Nucleus accumbens (tissue), 56 donors: ENCODE measurements at regions not wholly inside any gene's neighbourhood (a gene's known extent, or its start where the extent isn't known, plus 50 kb on each side); places are given as distances from the start of the nearest gene placed in this dataset.
"Not testable (repeated sequence)": the region's sequence is repeated elsewhere in the genome, so short reads cannot be mapped to it uniquely, and the experiment has no call there.

Experiments
- DNase-seq, 56 donors: peaks; one replicate each; lab custom pipeline; 2025; lab: John Stamatoyannopoulos, UW

DNA sequence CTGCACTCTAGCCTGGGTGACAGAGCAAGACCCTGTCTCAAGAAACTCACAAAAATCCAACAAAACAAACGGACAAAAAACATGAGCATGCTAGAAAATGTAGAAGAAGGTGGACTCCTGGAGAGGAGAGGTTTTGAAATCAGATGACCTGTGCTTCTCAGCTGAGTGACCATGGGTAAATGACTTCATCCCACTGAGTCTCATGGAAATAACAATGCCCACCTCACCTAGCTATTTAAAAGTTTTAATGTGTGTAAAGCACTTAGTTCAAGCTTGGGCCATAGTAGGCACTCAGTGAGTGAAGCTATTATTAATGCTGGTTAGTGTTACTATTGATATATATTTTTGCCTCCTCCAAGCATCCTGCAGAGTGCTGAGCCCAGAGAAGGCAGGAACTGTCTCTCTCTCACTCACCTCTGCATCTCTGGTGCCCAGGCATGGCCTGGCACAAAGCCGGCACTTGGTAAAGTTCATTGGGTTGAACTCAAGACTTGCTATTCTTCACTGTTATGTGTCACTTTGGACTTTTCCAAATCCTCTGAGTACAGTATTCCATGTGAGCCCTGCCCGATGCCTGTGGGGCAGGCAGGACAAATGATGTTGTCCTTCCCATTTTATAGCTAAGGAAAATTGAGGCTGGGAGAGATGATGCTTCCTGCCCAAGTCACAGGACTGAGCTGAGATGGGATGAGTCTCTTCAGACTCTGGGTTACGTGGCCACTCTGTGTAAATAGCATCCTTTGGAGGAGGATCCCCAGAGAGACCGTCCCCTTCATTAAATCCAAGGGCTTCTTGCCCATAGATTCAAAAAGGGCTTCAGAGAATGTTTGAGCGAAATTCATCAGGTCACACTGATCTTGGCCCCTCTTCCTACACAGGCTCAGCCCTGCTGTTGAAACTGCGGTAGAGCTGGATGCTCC lies 81.4 kb upstream of the EMX2 start:
- DNase-seq = no peak

DNA sequence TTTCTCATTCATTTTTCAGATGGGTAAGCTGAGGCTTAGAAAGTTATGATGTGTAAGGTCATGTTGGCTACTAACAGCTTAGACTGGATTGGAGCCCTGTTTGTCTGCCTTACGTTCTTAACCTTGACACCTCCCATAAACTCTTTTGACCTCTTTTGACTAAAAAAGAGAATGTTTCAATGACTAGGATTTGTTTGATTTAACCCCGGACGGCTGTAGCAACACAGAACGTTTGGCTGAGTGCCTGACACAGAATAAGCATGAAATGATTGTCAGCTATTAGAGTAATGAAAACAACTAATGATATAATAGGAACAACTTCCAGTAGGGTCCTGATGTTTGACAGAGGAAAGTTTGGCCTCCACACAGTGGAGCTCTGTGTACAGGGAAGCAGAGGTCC lies 83.3 kb upstream of the PDZD8 start:
- DNase-seq = no peak

DNA sequence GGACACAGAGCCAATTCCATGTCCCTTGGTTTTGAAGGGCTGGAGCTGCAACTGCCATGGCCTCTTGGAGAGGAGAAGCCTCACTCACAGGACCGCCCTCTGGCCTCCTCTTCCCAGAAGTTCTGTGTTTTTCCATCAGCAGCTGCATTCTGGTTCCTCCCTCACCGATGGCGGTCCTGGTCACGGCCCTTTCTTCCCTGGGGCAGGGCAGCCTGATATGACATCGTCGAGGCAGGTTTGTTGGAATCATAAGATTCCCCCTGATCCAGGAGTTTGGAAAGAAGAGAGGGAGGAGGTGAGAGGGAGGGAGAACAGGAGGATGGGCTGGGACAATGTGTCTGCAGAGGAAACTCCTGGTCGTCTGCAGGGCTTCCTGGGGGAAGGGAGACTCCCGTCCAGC lies 82.7 kb upstream of the PDZD8 start:
- DNase-seq = no peak

DNA sequence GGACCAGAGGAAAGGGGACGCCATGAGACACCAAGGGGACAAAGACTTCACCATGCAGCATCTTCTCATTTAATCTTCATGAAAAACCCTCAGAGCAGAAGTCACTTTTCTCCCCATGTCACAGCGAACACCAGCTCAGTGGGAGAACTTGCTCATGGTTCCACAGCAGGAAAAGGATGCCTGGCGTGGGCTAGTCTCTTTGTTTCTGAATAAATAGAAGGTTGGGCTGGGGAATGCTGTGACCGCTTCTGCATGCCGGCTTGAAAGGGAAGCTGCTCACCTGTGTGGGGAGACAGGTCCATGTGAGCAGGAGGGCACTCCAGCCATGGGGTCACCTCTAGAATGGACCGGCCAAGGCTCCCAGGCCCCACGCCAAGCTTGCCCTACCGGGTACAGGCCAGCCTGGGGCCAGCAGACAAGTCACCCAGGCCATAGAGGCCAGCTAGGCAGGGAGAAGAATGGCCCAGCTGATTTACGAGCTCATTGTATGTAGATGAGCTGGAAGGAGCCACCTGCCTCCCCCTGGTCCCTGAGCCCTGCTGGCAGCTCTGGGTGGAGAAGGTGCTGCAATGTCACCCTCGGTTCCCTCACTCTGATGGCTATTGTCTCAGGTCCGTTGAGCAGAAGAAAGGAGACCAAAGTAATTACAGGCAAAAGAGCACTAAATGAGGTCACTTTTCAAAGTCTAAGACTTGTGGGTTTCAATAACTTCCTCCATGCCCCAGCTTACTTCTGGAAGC lies 82.0 kb upstream of the PDZD8 start:
- DNase-seq = no peak

DNA sequence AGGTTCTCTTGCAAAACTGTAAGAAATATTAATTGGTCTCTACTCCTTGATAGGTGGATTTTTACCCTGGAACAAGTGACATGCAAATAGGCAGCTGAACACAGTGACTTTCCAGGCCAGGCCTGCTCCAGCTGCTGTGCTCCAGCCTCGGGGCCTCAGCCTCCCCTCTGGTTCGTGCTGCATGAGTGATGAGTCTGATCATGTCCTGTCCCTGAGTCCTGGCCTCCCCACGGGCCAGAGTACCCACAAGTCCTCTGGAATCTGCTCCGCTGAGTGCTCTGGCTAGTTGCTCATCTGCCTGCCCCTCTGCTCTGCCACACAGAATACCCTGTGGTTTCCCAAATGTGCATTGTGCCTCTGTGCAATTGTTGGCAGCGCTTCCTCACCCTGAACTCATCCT lies 80.1 kb upstream of the PDZD8 start:
- no peak for DNase-seq

DNA sequence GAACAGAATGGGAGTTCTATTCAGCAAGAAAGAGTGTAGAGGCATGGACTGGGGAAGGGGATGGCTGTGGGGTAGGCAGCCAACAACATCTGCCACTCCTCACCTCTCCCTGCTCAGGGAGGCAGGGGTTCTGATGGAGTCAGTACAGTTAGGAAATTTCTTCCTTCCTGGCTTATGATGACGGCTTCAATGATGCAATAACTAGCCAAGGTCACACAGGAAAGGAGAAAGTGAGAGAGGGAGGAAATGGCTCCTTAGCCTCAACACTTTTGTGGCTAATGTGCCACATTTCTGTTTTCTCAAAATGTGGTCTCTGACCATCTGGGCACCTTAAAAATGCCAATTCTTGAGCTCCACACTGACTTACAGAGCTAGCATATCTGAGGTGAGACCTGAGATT lies 79.3 kb upstream of the PDZD8 start:
- no peak for DNase-seq

DNA sequence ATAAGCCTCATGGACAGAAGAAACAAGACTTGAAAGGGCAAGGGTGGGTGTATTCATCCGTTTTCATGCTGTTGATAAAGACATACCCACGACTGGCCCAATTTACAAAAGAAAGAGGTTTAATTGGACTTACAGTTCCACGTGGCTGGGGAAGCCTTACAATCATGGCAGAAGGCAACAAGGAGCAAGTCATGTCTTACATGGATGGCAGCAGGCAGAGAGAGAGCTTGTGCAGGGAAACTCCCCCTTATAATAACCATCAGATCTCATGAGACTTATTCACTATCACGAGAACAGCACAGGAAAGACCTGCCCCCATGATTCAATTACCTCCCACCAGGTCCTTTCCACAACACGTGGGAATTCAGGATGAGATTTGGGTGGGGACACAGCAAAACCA lies 78.2 kb upstream of the PDZD8 start:
- not testable (repeated sequence) for DNase-seq

DNA sequence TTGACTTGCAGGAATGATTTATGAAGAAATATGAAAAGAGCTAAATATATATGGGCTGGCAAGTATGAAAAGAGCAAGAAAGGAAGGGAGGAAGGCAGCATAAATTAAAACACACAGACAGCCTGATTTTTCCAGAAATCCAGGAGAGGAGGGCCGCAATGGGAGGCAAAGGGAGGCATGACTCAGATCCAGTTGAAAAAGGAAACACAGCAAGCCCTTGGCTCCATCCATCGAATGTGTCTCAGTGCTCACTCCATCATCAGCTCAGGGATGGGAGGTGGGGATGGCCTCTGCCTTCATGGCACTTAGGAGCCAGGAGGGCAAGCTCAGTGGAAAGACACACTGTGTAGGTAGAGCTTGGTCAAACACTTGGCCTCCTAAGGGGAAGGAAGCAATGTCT lies 75.7 kb upstream of the PDZD8 start:
- DNase-seq = no peak

DNA sequence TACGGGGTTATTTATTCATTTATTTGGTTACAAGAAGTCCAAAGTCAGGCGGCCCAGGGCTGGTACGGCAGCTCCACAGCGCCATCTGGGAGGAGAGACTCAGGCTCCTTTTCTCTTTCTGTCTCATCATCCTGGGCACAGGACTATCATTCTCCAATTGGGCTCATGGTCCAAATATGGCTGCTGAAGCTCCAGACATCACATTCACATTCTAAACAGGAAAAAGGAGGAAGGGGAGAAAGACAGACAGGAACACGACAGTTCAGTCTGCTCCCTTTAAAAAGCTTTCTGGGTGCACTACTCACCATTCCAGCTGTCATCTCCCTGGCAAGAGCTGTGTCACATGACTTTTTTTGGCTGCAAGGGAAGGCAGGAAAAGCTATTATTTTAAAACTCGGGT lies 74.4 kb upstream of the PDZD8 start:
- DNase-seq = no peak

DNA sequence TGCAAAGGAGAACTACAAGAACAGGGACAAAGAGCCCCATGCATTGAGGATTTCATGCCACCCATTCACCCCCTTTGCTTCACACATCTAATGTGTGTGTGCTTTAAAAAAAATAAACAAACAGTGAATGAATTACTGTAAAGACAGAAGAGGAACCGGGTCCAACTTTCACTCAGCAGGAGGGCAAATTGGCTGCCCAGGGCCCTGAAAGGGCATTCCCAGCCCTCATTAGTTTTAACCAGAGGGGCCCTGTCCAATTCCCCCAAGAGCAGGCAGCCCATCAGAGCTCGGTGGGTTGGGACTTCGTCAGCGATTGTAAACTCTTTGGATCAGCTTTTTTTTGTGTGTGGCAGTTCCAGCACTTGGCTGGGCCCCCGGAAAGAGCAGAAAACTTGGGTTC lies 73.6 kb upstream of the PDZD8 start:
- peak in 37 of 56 donors; percentile 3 to 81 (median 19) for DNase-seq

DNA sequence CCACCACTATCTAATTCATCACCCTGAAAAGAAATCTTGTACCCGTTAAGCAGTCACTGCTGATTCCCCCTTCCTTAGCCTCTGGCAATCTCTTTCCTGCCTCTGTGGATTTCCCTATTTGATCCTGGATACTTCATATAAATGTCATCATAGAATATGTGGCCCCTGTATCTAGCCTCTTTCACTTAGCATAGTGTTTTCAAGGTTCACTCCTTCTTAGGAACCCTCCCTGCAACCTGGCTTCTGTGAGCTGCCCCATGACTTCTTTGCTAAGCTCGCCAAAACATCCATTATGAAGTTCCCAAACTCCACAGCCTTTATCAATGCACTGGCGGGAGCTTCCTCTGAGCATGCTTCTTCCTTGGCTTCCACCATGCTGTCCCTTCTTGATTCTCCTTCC lies 70.8 kb upstream of the PDZD8 start:
- no peak for DNase-seq

DNA sequence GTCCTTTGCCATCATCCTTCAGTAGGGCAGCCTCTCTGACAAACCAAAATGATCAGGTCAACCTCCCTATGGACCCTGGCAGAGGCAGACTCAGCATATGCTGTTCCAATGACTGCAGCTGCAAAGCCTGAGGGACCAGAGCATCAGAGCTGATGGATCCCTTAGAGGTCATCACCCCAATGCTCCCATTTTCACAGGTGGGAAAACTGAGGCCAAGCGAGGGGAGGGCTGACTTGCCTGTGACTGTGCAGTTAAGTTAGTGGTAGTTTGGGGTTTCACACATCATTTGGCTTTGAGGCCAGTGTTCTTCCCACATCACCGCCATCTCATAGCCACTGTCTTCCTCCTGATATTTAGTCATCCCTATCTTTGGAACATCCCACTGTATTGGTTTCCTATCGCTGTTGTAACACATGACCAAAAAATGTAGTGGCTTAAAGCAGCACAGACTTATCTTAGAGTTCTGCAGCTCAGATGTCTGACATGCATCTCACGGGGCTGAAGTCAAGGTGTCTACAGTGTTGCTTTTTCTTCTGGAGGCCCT lies 69.3 kb upstream of the PDZD8 start:
- DNase-seq = no peak

DNA sequence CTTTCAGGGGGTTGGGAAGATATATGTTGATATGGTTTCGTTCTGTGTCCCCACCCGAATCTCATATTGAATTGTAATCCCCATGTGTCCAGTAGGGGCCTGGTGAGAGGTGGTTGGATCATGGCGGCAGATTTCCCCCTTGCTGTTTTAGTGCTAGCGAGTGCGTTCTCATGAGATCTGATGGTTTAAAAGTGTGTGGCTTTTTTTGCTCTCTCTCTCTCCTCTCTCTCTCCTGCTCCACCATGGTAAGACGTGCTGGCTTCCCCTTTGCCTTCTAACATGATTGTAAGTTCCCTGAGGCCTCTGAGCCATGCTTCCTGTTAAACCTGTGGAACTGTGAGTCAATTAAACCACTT lies 68.4 kb upstream of the PDZD8 start:
- DNase-seq = no peak

DNA sequence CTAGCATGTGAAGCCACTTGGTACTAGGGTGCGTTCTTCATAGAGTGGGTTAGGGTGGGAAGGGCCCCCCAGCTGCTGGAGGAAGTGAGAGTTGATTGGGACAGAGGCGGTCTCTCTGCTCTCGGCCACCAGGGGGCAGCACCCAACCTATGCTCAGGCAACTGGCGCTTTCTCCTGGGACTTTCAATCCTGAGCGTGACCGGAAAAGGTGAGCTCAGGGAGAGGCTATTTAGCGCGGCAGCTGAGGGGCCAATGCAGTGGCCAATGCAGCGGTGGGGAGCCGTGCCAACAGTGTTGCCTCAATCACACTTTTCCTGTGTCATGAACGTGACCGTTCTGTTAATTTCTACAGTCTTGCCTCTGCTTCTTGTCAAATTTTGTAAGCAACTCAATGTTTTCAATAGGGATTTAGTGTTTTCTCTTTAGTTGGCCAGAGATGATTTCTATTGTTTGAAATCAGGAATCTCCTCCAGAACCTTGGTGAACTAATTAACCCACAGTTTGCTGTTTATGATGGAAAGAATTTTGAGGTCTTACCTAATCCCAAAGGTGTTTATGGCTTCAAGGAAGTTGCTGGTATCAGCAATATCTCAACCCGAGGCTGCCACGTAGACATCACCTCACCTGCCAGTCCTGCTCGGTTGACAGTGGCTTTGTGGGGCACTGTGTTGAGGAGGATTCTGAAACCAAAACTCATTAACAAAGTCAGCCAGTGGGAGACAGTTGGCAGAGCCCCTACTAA lies 67.9 kb upstream of the PDZD8 start:
- DNase-seq = peak in 50 of 56 donors; percentile 3 to 82 (median 40)

DNA sequence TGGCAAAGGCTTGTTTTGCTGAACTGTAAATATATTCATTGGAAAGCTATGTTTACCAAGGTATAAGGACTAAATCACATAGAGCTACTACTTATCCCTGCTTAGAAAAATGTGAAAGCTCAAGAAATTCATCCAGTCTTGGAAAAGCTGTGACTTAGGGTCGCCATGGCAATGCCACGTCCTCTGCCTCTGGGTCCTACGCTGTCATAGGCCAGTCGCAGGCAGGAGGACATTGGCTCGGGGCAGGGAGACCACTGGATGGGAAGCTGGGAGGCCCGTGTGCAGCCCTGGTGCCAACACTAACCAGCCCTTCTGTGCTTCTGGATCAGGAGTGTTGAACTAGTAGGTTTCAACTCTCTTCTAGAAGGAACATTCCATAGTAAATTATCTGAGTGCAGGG lies 67.3 kb upstream of the PDZD8 start:
- peak in 6 of 56 donors; percentile 11 to 38 (median 21) for DNase-seq

DNA sequence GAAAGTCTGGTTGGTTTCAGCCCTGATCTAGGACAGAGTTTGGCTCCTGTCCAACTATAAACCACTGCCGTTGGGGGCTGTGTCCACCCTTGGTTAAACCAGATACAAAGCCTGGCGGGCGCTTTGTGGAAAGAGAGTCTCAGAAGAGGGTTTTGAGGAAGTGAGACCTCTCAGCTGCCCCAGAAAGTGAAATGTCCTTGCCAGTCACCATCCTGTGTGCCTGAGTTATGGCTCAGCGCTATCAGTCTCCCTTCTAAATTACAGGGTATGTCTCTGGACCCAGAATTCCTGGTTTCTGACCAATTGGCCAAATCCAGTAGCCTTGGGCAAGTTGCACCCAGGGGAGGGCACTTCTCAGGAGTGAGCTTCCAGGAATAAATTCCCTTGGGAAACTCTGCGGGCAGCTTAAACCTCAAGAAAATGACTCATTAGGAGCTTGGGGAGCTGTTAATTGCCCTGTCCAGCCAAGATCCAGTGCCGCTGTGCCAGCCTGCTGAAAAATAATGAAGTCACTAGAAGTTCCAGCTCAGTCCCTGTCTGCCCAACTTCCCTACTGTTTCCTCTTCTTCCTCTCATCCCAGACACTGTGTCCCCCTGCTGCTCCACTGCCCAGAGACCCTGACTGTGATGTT lies 66.7 kb upstream of the PDZD8 start:
- peak in 13 of 56 donors; percentile 4 to 44 (median 13) for DNase-seq

DNA sequence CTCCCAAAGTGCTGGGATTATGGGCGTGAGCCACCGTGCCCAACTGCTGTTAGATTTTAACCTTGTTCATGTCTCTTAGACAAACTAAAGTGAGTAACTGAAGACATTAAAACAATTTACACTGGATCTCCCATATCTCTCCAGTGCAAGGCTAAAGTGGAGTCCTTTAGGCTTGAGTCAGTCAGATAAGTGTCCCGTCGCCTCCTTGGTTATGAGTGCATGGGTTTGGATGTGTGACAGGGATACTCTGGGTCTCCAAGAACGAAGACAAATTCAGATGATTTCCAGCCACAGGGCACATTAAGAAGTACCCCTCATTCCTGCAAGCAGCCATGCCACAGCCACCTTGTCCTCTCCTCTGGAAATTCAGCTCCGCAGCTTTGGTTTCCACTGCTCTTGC lies 66.1 kb upstream of the PDZD8 start:
- no peak for DNase-seq

DNA sequence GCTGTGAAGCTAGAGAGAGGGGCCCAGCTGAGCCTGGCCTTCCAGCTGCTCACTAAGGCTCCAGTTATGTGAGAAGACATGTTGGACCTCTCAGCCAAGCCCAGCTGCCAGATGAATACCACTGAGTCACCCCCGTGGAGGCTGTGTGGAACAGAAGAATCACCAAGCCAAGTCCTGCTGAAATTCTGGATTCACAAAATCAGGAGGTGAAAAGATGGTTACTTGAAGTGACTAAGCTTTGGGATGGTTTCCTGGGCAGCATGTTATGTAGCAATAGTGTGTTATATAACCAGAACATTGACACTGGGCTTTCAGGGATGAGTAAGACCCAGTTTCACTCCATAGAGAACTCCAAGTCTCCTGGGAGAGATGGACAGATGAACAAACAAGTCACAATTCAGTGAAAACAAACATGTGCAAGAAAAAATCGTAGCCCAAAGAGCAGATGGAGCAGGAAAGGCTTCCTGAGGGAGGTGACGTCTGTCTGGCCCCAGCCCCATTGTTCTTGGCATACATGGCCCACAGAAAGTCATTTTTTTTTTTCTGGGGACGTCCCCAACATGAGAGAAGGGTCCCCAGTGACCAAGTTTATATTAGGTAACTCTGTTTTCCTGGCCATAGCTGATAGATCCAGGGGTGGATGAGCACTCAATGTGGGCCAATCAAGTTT lies 64.1 kb upstream of the PDZD8 start:
- peak in 3 of 56 donors; percentile 0 to 5 (median 1) for DNase-seq

DNA sequence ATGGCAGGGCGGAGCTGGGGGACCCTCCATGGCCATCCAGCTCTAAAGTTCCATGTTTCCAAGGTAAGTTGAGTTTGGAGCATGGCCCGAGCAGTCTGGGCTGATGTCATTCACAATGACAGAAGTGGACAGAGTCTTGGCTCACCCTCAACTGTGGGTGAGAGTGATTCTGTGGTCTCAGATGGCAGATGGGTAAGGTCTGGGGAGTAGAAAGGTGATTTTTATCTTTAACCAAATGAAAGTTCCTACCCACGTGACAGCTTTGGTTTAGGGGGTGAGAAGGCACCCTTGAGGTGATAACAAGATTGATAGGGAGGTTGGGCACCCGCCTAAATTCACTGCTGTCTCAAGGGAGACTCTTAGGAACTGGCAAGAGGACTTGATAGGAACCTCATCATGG lies 57.6 kb upstream of the PDZD8 start:
- no peak for DNase-seq

DNA sequence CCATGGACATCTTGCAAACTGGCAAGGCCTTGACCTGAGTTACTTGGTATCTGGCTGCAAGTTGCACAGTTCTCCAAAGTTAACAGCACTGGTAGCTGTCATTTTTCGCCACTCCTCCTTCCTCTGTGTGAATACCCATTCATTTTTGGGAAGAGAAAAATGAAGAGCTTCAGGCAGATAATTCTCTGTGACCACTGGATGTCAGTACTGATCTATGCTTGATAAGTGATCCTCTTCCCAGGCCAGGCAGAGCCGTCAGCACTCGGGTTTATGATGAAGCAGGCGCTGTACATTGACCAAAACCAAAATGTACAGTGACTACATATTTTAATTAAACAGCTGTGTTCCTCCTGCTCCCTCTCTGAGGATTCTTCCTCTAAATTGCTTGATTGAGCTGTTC lies 55.9 kb upstream of the PDZD8 start:
- DNase-seq = no peak
